Progenitor cell of endocrine pancreas (in vitro differentiated cells): ENCODE measurements at regions not wholly inside any gene's neighbourhood (a gene's known extent, or its start where the extent isn't known, plus 50 kb on each side); places are given as distances from the start of the nearest gene placed in this dataset.

Experiments used
- DNase-seq: peaks from one replicate; pipeline ENCODE4 v3.0.0; 2021; ENCODE audit warnings: low spot score; ENCODE audit not compliant: unreplicated experiment
- H3K27ac Mint-ChIP-seq: 2 replicates; pipeline ENCODE4 v1.8.0; 2021; ENCODE audit warnings: mild to moderate bottlenecking, moderate library complexity, mixed read lengths
- H3K27me3 Mint-ChIP-seq: 2 replicates; pipeline ENCODE4 v1.8.0; 2021; ENCODE audit warnings: mixed read lengths
- H3K36me3 Mint-ChIP-seq: 2 replicates; pipeline ENCODE4 v1.8.0; 2022; ENCODE audit warnings: mixed read lengths; ENCODE audit not compliant: insufficient read depth
- H3K4me1 Mint-ChIP-seq: 2 replicates; pipeline ENCODE4 v1.8.0; 2021; ENCODE audit warnings: low read depth, mixed read lengths
- H3K4me3 Mint-ChIP-seq: 2 replicates; pipeline ENCODE4 v1.8.0; 2021; ENCODE audit warnings: low read depth, mild to moderate bottlenecking, moderate library complexity, mixed read lengths
- H3K9me3 Mint-ChIP-seq: 2 replicates; pipeline ENCODE4 v1.8.0; 2021; ENCODE audit warnings: low read depth, mixed read lengths
- TF ChIP-seq, protein P1 (sequence below): fragments of 200-600 bp; sonication (generic); IDR thresholded peaks from one replicate; pipeline ENCODE4 v1.5.0; 2021; ENCODE audit warnings: antibody characterized with exemption, mild to moderate bottlenecking; ENCODE audit not compliant: unreplicated experiment

DNA sequence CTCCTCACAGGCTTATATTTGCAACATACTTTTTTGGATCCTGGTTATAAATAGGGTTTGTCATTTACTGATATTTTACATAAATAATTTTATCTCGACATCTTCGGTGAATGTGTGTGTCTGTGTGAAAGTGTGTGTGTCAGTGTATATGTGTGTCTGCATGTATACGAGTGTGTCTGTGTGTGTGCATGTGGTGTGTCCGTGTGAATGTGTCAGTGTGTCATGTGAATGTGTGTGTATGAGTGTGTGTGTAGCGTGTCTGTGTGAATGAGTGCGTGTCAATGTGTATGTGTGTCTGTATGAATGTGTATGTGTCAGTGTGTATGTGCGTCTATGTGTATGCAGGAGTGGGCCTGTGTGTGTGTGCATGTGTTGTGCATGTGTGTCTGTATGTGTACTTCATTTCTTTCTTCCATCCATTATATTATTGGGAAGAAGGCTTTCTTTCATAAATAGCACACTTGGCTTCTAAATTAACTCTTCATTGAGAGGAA, 161.6 kb downstream of the ST6GAL2 start:
- Mint-ChIP-seq H3K27ac (no peak overlapping the region), H3K4me3 (no peak overlapping the region), H3K9me3 (peaks cover 4% of the 10 kb centered on the region), H3K4me1 (peaks cover 3% of the 10 kb centered on the region), H3K36me3 (no peaks in the 10 kb centered on the region), H3K27me3 (no peaks in the 10 kb centered on the region)
- no peak for DNase-seq
- TF ChIP-seq, protein P1, sequence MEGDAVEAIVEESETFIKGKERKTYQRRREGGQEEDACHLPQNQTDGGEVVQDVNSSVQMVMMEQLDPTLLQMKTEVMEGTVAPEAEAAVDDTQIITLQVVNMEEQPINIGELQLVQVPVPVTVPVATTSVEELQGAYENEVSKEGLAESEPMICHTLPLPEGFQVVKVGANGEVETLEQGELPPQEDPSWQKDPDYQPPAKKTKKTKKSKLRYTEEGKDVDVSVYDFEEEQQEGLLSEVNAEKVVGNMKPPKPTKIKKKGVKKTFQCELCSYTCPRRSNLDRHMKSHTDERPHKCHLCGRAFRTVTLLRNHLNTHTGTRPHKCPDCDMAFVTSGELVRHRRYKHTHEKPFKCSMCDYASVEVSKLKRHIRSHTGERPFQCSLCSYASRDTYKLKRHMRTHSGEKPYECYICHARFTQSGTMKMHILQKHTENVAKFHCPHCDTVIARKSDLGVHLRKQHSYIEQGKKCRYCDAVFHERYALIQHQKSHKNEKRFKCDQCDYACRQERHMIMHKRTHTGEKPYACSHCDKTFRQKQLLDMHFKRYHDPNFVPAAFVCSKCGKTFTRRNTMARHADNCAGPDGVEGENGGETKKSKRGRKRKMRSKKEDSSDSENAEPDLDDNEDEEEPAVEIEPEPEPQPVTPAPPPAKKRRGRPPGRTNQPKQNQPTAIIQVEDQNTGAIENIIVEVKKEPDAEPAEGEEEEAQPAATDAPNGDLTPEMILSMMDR: no peak

DNA sequence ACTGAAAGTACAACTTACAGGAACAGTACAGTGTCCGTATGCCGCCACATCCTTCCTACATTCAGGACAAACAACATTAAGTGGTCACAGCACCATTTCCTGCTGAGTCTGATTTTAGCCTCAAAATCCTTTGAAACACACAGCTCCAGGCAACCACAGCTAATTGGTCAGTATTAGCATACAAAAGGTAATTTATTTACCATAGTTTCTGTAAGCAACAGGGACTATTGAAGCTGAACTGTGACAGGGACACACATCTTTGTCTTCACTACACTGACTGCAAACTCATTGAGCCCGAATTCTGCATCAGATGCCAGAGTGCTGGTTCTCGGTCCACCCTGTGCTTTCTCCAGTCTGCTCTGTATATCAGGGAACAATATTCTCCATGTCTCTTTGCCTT, 151.8 kb downstream of the ST6GAL2 start:
- Mint-ChIP-seq H3K4me3 (no peak overlapping the region), H3K27me3 (peaks cover 3% of the 10 kb centered on the region), H3K36me3 (no peaks in the 10 kb centered on the region), H3K9me3 (peaks cover 13% of the 10 kb centered on the region), H3K4me1 (no peaks in the 10 kb centered on the region), H3K27ac (no peak overlapping the region)
- no peak for DNase-seq
- TF ChIP-seq, protein P1: no peak

DNA sequence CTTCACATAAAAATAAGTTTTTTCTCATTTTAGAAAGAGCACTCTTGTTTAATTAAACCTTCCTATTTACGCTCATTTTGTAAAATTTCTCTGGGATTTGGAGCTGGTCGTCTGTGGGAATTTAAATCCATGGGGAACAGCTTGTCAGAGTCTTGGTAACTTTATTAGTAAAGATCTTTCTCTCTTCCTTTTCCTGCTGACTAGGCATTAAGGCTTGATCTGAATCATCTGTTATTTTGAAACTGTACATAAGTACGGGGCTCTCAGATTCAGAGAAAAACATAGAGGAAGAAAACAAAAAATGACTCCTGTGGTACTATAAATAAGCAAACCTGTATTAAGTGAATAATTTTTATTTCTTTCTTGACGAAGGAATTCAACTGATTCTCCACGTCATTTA, 150.2 kb downstream of the ST6GAL2 start:
- Mint-ChIP-seq H3K4me1 (no peaks in the 10 kb centered on the region), H3K27me3 (peaks cover 3% of the 10 kb centered on the region), H3K9me3 (peaks cover 13% of the 10 kb centered on the region), H3K36me3 (no peaks in the 10 kb centered on the region), H3K4me3 (no peak overlapping the region), H3K27ac (no peak overlapping the region)
- DNase-seq: no peak
- TF ChIP-seq, protein P1: no peak

DNA sequence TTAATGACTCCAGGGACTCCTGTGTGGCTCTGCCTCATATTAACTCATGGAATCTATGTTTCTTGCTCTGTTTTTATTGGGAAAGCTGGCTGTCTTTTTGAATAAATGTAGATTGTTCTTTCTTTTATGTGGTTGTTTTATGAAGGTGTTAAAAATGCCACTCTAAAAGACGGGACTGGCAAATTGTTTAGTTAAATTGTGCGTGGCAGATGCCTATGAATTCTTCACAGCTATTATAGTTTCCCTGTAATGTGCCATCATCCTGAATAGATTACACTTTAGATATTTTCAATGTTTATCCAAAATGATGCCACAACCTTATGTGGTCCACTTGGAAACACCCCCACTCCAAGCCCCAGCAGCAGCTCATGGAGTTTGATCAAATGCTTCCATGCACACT, 149.7 kb downstream of the ST6GAL2 start:
- Mint-ChIP-seq H3K9me3 (peaks cover 13% of the 10 kb centered on the region), H3K27ac (no peak overlapping the region), H3K27me3 (peaks cover 3% of the 10 kb centered on the region), H3K4me1 (no peaks in the 10 kb centered on the region), H3K4me3 (no peak overlapping the region), H3K36me3 (no peaks in the 10 kb centered on the region)
- TF ChIP-seq, protein P1: no peak
- DNase-seq: no peak

DNA sequence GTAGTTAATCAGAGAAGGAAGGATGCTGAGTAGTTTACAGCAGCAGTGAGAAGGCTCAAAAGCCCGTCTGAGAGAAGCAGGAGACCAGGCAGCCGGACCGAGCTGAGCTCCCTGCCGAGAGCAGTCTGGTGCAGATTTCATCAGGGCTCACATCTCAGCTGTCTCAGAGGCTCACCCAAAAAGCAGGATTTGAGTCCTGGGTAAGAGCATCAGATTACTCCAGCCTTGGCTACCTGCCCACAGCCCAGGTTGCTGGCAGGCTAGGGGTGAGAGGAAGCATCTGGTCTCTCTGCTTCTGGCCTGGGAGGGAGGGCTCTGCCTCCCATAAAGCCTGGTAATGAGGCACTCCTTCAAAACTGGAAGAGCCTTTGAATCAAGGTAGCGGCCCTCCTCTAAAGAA, 140.5 kb downstream of the ST6GAL2 start:
- Mint-ChIP-seq H3K36me3 (no peaks in the 10 kb centered on the region), H3K27ac (no peak overlapping the region), H3K9me3 (no peaks in the 10 kb centered on the region), H3K4me1 (peaks cover 3% of the 10 kb centered on the region), H3K4me3 (no peak overlapping the region), H3K27me3 (no peaks in the 10 kb centered on the region)
- TF ChIP-seq, protein P1: no peak
- no peak for DNase-seq
